ENCODE measurements at regions not wholly inside any gene's neighbourhood (a gene's known extent, or its start where the extent isn't known, plus 50 kb on each side); places are given as distances from the start of the nearest gene placed in this dataset.

DNA sequence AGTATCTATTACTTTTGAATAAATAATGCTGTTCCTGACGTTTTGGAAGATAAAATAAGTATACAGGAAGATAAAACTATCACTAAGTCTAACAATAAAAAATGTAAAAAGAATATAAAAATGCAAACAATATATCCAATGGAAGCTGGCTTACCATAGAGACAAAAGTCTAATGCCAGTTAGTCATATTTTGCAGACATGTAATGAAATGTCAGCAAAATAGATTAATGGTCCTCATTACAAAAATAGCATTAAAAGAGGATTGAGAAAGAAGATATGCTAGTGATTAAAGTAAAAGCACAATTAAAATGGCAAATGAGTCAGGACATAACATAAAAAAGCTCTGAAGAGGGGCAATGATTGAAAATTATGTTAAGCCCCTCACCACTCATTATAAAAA, 265.0 kb downstream of the MMUT start:
- TF ChIP-seq, protein P1, sequence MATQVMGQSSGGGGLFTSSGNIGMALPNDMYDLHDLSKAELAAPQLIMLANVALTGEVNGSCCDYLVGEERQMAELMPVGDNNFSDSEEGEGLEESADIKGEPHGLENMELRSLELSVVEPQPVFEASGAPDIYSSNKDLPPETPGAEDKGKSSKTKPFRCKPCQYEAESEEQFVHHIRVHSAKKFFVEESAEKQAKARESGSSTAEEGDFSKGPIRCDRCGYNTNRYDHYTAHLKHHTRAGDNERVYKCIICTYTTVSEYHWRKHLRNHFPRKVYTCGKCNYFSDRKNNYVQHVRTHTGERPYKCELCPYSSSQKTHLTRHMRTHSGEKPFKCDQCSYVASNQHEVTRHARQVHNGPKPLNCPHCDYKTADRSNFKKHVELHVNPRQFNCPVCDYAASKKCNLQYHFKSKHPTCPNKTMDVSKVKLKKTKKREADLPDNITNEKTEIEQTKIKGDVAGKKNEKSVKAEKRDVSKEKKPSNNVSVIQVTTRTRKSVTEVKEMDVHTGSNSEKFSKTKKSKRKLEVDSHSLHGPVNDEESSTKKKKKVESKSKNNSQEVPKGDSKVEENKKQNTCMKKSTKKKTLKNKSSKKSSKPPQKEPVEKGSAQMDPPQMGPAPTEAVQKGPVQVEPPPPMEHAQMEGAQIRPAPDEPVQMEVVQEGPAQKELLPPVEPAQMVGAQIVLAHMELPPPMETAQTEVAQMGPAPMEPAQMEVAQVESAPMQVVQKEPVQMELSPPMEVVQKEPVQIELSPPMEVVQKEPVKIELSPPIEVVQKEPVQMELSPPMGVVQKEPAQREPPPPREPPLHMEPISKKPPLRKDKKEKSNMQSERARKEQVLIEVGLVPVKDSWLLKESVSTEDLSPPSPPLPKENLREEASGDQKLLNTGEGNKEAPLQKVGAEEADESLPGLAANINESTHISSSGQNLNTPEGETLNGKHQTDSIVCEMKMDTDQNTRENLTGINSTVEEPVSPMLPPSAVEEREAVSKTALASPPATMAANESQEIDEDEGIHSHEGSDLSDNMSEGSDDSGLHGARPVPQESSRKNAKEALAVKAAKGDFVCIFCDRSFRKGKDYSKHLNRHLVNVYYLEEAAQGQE (IDR thresholded peaks at IDR 0.05; ENCODE audit: low read depth), result no peak
- TF ChIP-seq EP300 (IDR thresholded peaks at IDR 0.05; ENCODE audit: borderline replicate concordance) (no peak), CEBPB (IDR thresholded peaks at IDR 0.05) (no peak), RAD21 (IDR thresholded peaks at IDR 0.05; ENCODE audit: low read depth) (no peak), TCF12 (IDR thresholded peaks at IDR 0.05; ENCODE audit: low read depth) (no peak), CREB1 (IDR thresholded peaks at IDR 0.05; ENCODE audit: low read depth) (no peak), YY1 (IDR thresholded peaks at IDR 0.05; ENCODE audit: low read depth) (no peak)
- TF ChIP-seq, protein P2, sequence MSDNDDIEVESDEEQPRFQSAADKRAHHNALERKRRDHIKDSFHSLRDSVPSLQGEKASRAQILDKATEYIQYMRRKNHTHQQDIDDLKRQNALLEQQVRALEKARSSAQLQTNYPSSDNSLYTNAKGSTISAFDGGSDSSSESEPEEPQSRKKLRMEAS (IDR thresholded peaks at IDR 0.05), result no peak

All from Ishikawa (cell line).